ENCODE measurements at regions not wholly inside any gene's neighbourhood (a gene's known extent, or its start where the extent isn't known, plus 50 kb on each side); places are given as distances from the start of the nearest gene placed in this dataset.

- TF ChIP-seq CTCF (IDR thresholded peaks at IDR 0.05; ENCODE audit: control insufficient read depth, extremely low read depth, insufficient read depth): no peak
- no peak for DNase-seq (ENCODE audit: low read depth)
- no peak overlapping the region for H3K4me3 ChIP-seq (ENCODE audit: low read depth, low read length)
These were observed 90.6 kb upstream of the MBOAT2 start for GRCh38 chr2:9094117-9094516.

DNA sequence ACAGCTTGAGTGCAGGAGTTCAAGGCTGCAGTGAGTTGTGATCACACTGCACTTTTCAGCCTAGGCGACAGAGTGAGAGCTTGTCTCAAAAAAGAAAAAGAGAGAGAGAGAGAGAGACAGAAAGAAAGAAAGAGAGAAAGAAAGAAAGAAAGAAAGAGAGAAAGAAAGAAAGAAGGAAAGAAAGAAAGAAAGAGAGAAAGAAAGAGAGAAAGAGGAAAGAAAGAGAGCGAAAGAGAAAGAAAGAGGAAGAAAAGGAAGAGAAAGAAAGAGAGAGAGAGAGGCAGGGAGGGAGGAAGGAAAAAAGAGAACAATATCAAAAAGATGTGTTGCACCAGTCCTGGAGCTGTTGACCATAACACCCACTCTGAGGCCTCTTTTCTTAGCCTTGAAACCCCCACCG lies 89.8 kb upstream of the MBOAT2 start:
- no peak for TF ChIP-seq CTCF (IDR thresholded peaks at IDR 0.05; ENCODE audit: control insufficient read depth, extremely low read depth, insufficient read depth)
- no peak overlapping the region for H3K4me3 ChIP-seq (ENCODE audit: low read depth, low read length)
- DNase-seq (ENCODE audit: low read depth): no peak

- TF ChIP-seq CTCF (IDR thresholded peaks at IDR 0.05; ENCODE audit: control insufficient read depth, extremely low read depth, insufficient read depth): no peak
- no peak overlapping the region for H3K4me3 ChIP-seq (ENCODE audit: low read depth, low read length)
- no peak for DNase-seq (ENCODE audit: low read depth)
These were observed 89.1 kb upstream of the MBOAT2 start for GRCh38 chr2:9092383-9093282.

- no peak for TF ChIP-seq CTCF (IDR thresholded peaks at IDR 0.05; ENCODE audit: control insufficient read depth, extremely low read depth, insufficient read depth)
- H3K4me3 ChIP-seq (ENCODE audit: low read depth, low read length): no peak overlapping the region
- no peak for DNase-seq (ENCODE audit: low read depth)
These were observed 88.3 kb upstream of the MBOAT2 start for GRCh38 chr2:9091811-9092210.

- TF ChIP-seq CTCF (IDR thresholded peaks at IDR 0.05; ENCODE audit: control insufficient read depth, extremely low read depth, insufficient read depth): no peak
- H3K4me3 ChIP-seq (ENCODE audit: low read depth, low read length): no peak overlapping the region
- DNase-seq (ENCODE audit: low read depth): no peak
These were observed 86.3 kb upstream of the MBOAT2 start for GRCh38 chr2:9089831-9090230.

GRCh38 chr2:9087121-9087681 lies 83.7 kb upstream of the MBOAT2 start:
- DNase-seq (ENCODE audit: low read depth): no peak

More at GRCh38 chr2:9087121-9087681, 83.7 kb upstream of the MBOAT2 start:
- TF ChIP-seq CTCF (IDR thresholded peaks at IDR 0.05; ENCODE audit: control insufficient read depth, extremely low read depth, insufficient read depth): no peak
- no peak overlapping the region for H3K4me3 ChIP-seq (ENCODE audit: low read depth, low read length)

All from LNCaP clone FGC (cell line).